ENCODE measurements at regions not wholly inside any gene's neighbourhood (a gene's known extent, or its start where the extent isn't known, plus 50 kb on each side); places are given as distances from the start of the nearest gene placed in this dataset.

DNA sequence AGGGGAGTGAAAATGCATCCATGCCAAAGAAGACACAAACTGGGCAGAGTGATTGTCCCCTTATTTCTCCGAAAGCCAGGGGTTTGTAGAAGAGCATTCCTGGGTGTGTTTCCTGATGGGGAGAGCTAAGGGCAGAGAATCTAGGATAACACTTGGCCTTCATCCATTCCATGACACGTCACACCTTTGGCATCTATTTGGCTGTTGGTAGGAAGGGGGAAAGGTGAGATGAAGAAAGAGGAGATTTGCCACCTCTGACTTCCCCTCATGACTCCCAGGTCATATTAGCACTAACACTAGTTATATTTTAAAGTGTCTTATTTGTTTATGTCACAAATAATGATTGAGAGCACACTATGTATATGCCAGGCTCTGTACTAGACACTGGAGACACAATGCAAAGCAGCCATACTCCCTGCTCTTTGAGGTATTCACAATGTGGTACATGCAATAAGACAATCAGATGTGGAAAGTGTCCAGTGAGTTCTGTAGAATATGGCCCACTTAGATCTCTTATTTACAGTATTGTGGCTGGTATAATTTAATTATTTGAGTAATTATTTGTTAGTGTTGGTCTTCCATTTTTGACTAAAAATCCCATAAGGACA is 54.5 kb upstream of the GADD45A start:
- TF ChIP-seq SIN3A (IDR thresholded peaks at IDR 0.05; ENCODE audit: low read depth, low read length), result no peak
- no peak for TF ChIP-seq CREB1 (IDR thresholded peaks at IDR 0.05; ENCODE audit: low read depth)
- TF ChIP-seq NBN (IDR thresholded peaks at IDR 0.05), result no peak
- no peak for TF ChIP-seq ZNF24 (IDR thresholded peaks at IDR 0.05)
- no peak for TF ChIP-seq MEF2B (IDR thresholded peaks at IDR 0.05; ENCODE audit: partially characterized antibody, poor library complexity, severe bottlenecking)
- TF ChIP-seq NR2C1 (IDR thresholded peaks at IDR 0.05), result no peak
- no peak for TF ChIP-seq SREBF1 (IDR thresholded peaks at IDR 0.05; ENCODE audit: low read length)
- no peak for TF ChIP-seq SUPT20H (IDR thresholded peaks at IDR 0.05; ENCODE audit: borderline replicate concordance, control insufficient read depth, low read depth, low read length)
- no peak for TF ChIP-seq POLR2AphosphoS2 (IDR thresholded peaks at IDR 0.05; ENCODE audit: low read depth, low read length)
- no peak for TF ChIP-seq KDM1A (IDR thresholded peaks at IDR 0.05; ENCODE audit: borderline replicate concordance)
- TF ChIP-seq MXI1 (IDR thresholded peaks at IDR 0.05; ENCODE audit: low read depth, low read length), result no peak
- TF ChIP-seq, protein P1, sequence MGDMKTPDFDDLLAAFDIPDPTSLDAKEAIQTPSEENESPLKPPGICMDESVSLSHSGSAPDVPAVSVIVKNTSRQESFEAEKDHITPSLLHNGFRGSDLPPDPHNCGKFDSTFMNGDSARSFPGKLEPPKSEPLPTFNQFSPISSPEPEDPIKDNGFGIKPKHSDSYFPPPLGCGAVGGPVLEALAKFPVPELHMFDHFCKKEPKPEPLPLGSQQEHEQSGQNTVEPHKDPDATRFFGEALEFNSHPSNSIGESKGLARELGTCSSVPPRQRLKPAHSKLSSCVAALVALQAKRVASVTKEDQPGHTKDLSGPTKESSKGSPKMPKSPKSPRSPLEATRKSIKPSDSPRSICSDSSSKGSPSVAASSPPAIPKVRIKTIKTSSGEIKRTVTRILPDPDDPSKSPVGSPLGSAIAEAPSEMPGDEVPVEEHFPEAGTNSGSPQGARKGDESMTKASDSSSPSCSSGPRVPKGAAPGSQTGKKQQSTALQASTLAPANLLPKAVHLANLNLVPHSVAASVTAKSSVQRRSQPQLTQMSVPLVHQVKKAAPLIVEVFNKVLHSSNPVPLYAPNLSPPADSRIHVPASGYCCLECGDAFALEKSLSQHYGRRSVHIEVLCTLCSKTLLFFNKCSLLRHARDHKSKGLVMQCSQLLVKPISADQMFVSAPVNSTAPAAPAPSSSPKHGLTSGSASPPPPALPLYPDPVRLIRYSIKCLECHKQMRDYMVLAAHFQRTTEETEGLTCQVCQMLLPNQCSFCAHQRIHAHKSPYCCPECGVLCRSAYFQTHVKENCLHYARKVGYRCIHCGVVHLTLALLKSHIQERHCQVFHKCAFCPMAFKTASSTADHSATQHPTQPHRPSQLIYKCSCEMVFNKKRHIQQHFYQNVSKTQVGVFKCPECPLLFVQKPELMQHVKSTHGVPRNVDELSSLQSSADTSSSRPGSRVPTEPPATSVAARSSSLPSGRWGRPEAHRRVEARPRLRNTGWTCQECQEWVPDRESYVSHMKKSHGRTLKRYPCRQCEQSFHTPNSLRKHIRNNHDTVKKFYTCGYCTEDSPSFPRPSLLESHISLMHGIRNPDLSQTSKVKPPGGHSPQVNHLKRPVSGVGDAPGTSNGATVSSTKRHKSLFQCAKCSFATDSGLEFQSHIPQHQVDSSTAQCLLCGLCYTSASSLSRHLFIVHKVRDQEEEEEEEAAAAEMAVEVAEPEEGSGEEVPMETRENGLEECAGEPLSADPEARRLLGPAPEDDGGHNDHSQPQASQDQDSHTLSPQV (IDR thresholded peaks at IDR 0.05), result no peak
- TF ChIP-seq RB1 (IDR thresholded peaks at IDR 0.05; ENCODE audit: borderline replicate concordance), result no peak
- TF ChIP-seq, protein P2, sequence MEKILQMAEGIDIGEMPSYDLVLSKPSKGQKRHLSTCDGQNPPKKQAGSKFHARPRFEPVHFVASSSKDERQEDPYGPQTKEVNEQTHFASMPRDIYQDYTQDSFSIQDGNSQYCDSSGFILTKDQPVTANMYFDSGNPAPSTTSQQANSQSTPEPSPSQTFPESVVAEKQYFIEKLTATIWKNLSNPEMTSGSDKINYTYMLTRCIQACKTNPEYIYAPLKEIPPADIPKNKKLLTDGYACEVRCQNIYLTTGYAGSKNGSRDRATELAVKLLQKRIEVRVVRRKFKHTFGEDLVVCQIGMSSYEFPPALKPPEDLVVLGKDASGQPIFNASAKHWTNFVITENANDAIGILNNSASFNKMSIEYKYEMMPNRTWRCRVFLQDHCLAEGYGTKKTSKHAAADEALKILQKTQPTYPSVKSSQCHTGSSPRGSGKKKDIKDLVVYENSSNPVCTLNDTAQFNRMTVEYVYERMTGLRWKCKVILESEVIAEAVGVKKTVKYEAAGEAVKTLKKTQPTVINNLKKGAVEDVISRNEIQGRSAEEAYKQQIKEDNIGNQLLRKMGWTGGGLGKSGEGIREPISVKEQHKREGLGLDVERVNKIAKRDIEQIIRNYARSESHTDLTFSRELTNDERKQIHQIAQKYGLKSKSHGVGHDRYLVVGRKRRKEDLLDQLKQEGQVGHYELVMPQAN (conservative IDR thresholded peaks at IDR 0.05), result no peak
- no peak for TF ChIP-seq BCL11A (IDR thresholded peaks at IDR 0.05; ENCODE audit: low read depth, low read length)
- no peak for TF ChIP-seq SMAD1 (IDR thresholded peaks at IDR 0.05; ENCODE audit: low read depth, partially characterized antibody)
- no peak for TF ChIP-seq SIX5 (IDR thresholded peaks at IDR 0.05; ENCODE audit: low read depth, low read length, severe bottlenecking)
- no peak for TF ChIP-seq TBL1XR1 (IDR thresholded peaks at IDR 0.05; ENCODE audit: low read depth, low read length)
- no peak for TF ChIP-seq CBFB (IDR thresholded peaks at IDR 0.05; ENCODE audit: low read depth)
- ChIA-PET RAD21 (ENCODE audit: unreplicated experiment) (no interaction called here), SMC1A (ENCODE audit: uncharacterized antibody, unreplicated experiment) (interaction anchor here (1.2 to 1.5 kb wide), 2 partner anchors 10 to 90 kb away, joined by 3 to 8 read pairs; no protein-coding TSS in a partner anchor), CTCF (interaction anchor here (0.7 kb wide), 1 partner anchor 416 kb away, joined by 3 read pairs; no protein-coding TSS in a partner anchor), POLR2A (interaction anchor here (0.8 kb wide), 1 partner anchor 10 kb away, joined by 5 read pairs; no protein-coding TSS in a partner anchor)
- H3K79me2 ChIP-seq (ENCODE audit: control insufficient read depth, insufficient read depth, low read length), result no peaks in the 10 kb centered on the region
- intact Hi-C loops (cut with micrococcal nuclease; ENCODE audit: unreplicated experiment), result no loop called here
- no peaks in the 10 kb centered on the region for H3K9me3 ChIP-seq (replicated peaks; ENCODE audit: control insufficient read depth, insufficient read depth, low read length)
- H3K4me2 ChIP-seq (ENCODE audit: control insufficient read depth, insufficient read depth), result no peak overlapping the region
- ATAC-seq (no peak), DNase-seq (ENCODE audit: low read depth, low spot score) (no peak), FAIRE-seq (no peak)
- no peaks in the 10 kb centered on the region for H4K20me1 ChIP-seq (ENCODE audit: control insufficient read depth, insufficient read depth)
- BruUV-seq (replicated peaks), result no TSS peak
- H3K27ac ChIP-seq (ENCODE audit: control insufficient read depth, insufficient read depth), result no peak overlapping the region
- H3K9ac ChIP-seq (ENCODE audit: control insufficient read depth, insufficient read depth, low read length), result no peak overlapping the region
- 28% methylated on average over 2 of the region's 2 CpGs for WGBS (ENCODE audit: insufficient coverage, insufficient replicate concordance, low lambda C conversion rate, missing lambda C conversion rate)
- no peak overlapping the region for H3K4me3 ChIP-seq
- H2AFZ ChIP-seq (ENCODE audit: control insufficient read depth, low read depth, low read length), result no peak overlapping the region
- no peaks in the 10 kb centered on the region for H3K4me1 ChIP-seq (ENCODE audit: control insufficient read depth, insufficient read depth, low read length)
- in situ Hi-C loops (cut with MboI), result no loop called here
- H3K36me3 ChIP-seq (ENCODE audit: control insufficient read depth in 2 of 2, insufficient read depth in 2 of 2, low read length in 1 of 2), result no peaks in the 10 kb centered on the region
- no peaks in the 10 kb centered on the region; a peak in 1 of 4 replicates for H3K27me3 ChIP-seq (replicated peaks in 1 of 2; ENCODE audit: control insufficient read depth in 2 of 2, insufficient read depth in 2 of 2, low read length in 1 of 2)

All from GM12878 (cell line).